GM12878 (cell line): ENCODE measurements at regions not wholly inside any gene's neighbourhood (a gene's known extent, or its start where the extent isn't known, plus 50 kb on each side); places are given as distances from the start of the nearest gene placed in this dataset.

Source experiments
- ATAC-seq: fragments of 200-7000 bp; cut with Tn5 transposase; 3 replicates; pipeline ENCODE4 v1.9.1; 2020; ENCODE audit warnings: mild to moderate bottlenecking, moderate library complexity
- BruUV-seq: library from RNA; stranded (reverse); fragments of 400-500 nt; replicated peaks from 2 replicates; lab custom pipeline; 2021; lab: Mats Ljungman, UMichigan
- CTCF ChIA-PET: fragments of 300-600 bp; sonication (Branson Sonifier 250); formaldehyde crosslinking; extraction: SDS; loops from one replicate; lab custom pipeline; 2021; ENCODE audit warnings: inconsistent platforms; lab: Yijun Ruan, JAX
- POLR2A ChIA-PET: fragments of 350-600 bp; formaldehyde crosslinking; extraction: SDS; loops from one replicate; lab custom pipeline; 2021; ENCODE audit warnings: inconsistent platforms; lab: Charles Lee
- RAD21 ChIA-PET: fragments of 300-600 bp; sonication (Branson Sonifier 250); formaldehyde crosslinking; loops from one replicate; lab custom pipeline; 2023; ENCODE audit warnings: antibody characterized with exemption; ENCODE audit not compliant: unreplicated experiment; lab: Charles Lee
- SMC1A ChIA-PET: fragments of 300-600 bp; sonication (Branson Sonifier 250); formaldehyde crosslinking; loops from one replicate; lab custom pipeline; 2023; ENCODE audit not compliant: unreplicated experiment, uncharacterized antibody; lab: Charles Lee
- DNase-seq: peaks from one replicate; pipeline ENCODE4 v3.0.0-alpha.2; 2011; ENCODE audit warnings: low read depth, low spot score
- FAIRE-seq: peaks from 3 replicates; lab custom pipeline; 2011; peaks lifted over from hg19 to GRCh38; lab: Jason Lieb, UNC
- H2AFZ ChIP-seq: 2 replicates; pipeline ENCODE4 v1.6.0; 2011; ENCODE audit warnings: low read depth, low read length, control low read depth; ENCODE audit not compliant: control insufficient read depth
- H3K27ac ChIP-seq: 2 replicates; pipeline ENCODE4 v1.5.1; 2011; ENCODE audit warnings: control low read depth; ENCODE audit not compliant: control insufficient read depth, insufficient read depth
- H3K27me3 ChIP-seq, 2 experiments: replicated peaks in 1 of 2; 2 replicates each; pipeline versions ENCODE4 v1.6.0 to v1.6.1; 2011; ENCODE audit warnings: low read length in 1 of 2; ENCODE audit not compliant: control insufficient read depth in 2 of 2, insufficient read depth in 2 of 2
- H3K36me3 ChIP-seq, 2 experiments: 2 replicates each; pipeline ENCODE4 v1.5.1; 2011; ENCODE audit warnings: low read length in 1 of 2; ENCODE audit not compliant: control insufficient read depth in 2 of 2, insufficient read depth in 2 of 2
- H3K4me1 ChIP-seq: 2 replicates; pipeline ENCODE4 v1.6.1; 2011; ENCODE audit warnings: mild to moderate bottlenecking, low read length, moderate library complexity, mixed read lengths; ENCODE audit not compliant: control insufficient read depth, insufficient read depth
- H3K4me2 ChIP-seq: 2 replicates; pipeline ENCODE4 v1.6.0; 2011; ENCODE audit warnings: control low read depth; ENCODE audit not compliant: control insufficient read depth, insufficient read depth
- H3K4me3 ChIP-seq: fragments of 200-600 bp; sonication (generic); 2 replicates; pipeline ENCODE4 v1.5.1; 2016
- H3K79me2 ChIP-seq: 2 replicates; pipeline ENCODE4 v1.6.0; 2011; ENCODE audit warnings: low read length; ENCODE audit not compliant: control insufficient read depth, insufficient read depth
- H3K9ac ChIP-seq: 2 replicates; pipeline ENCODE4 v1.8.0; 2011; ENCODE audit warnings: low read length, control low read depth, mixed read lengths; ENCODE audit not compliant: control insufficient read depth, insufficient read depth
- H3K9me3 ChIP-seq: replicated peaks from 3 replicates; pipeline ENCODE4 v1.5.1; 2011; ENCODE audit warnings: mild to moderate bottlenecking, low read length; ENCODE audit not compliant: control insufficient read depth, insufficient read depth
- H4K20me1 ChIP-seq: 2 replicates; pipeline ENCODE4 v1.6.0; 2011; ENCODE audit not compliant: control insufficient read depth, insufficient read depth
- RAD21 ChIP-seq: IDR thresholded peaks from 2 replicates; pipeline ENCODE4 v1.6.1; 2011; ENCODE audit warnings: mild to moderate bottlenecking, low read depth, low read length, moderate library complexity; ENCODE audit not compliant: insufficient read depth
- TBL1XR1 ChIP-seq: IDR thresholded peaks from 2 replicates; pipeline ENCODE4 v1.6.1; 2012; ENCODE audit warnings: low read depth, low read length, improper control_type of control experiment
- WGBS: methylation state at CpG from one replicate; pipeline ENCODE4 v1.1.6; 2016; ENCODE audit warnings: low lambda C conversion rate; ENCODE audit not compliant: insufficient replicate concordance, insufficient coverage; ENCODE audit errors: missing lambda C conversion rate; 5-methylcytosine and 5-hydroxymethylcytosine counted together
- in situ Hi-C: fragments of 300-500 bp; cut with MboI; formaldehyde crosslinking; loops from 9 replicates; pipeline ENCODE4 v1.14.3; 2018; ENCODE audit warnings: mixed read lengths
- intact Hi-C: fragments of 100-400 bp; cut with micrococcal nuclease; formaldehyde crosslinking; loops from one replicate; pipeline ENCODE4 v1.14.2; 2022; ENCODE audit not compliant: unreplicated experiment
- TF ChIP-seq, protein P1 (sequence below): fragments of 450-650 bp; IDR thresholded peaks from 2 replicates; pipeline ENCODE4 v1.6.1; 2016; ENCODE audit warnings: mild to moderate bottlenecking, moderate library complexity, borderline replicate concordance

DNA sequence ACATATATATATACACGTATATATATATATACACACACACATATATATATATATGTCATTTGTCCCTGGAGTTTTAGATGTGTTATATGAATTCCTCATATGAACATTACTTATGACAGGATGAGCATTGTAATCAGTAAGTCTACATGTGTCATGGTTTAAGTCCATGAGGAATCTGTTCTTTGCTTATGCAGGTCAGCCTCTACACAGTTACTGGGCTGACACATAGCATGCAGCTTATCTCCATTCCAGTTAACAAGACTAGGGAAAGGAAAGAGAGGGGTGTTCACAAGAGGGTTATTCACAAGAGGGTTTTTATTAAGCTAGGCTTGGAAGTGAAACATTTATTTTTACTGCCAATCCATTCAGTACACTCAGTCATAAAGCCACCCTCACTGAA is 226.7 kb downstream of the SNX13 start:
- Histone ChIP-seq H3K79me2 (no peaks in the 10 kb centered on the region), H3K9me3 (no peaks in the 10 kb centered on the region), H2AFZ (no peak overlapping the region), H3K27ac (no peak overlapping the region), H3K4me1 (no peaks in the 10 kb centered on the region), H4K20me1 (no peaks in the 10 kb centered on the region), H3K27me3 (0 out of 4 replicates have a peak, but pooled peaks cover 0 to 3% of the 10 kb centered on the region in 2 experiments), H3K9ac (no peak overlapping the region), H3K36me3 (no peaks in the 10 kb centered on the region), H3K4me2 (no peak overlapping the region), H3K4me3 (no peak overlapping the region)
- ChIA-PET RAD21 (no interaction called here), POLR2A (no interaction called here), CTCF (no interaction called here), SMC1A (no interaction called here)
- DNase-seq (no peak), FAIRE-seq (no peak), ATAC-seq (no peak)
- no TSS peak for BruUV-seq
- intact Hi-C loops: no loop called here
- WGBS: 13% methylated on average over 1 of the region's 1 CpG
- TF ChIP-seq, protein P1, sequence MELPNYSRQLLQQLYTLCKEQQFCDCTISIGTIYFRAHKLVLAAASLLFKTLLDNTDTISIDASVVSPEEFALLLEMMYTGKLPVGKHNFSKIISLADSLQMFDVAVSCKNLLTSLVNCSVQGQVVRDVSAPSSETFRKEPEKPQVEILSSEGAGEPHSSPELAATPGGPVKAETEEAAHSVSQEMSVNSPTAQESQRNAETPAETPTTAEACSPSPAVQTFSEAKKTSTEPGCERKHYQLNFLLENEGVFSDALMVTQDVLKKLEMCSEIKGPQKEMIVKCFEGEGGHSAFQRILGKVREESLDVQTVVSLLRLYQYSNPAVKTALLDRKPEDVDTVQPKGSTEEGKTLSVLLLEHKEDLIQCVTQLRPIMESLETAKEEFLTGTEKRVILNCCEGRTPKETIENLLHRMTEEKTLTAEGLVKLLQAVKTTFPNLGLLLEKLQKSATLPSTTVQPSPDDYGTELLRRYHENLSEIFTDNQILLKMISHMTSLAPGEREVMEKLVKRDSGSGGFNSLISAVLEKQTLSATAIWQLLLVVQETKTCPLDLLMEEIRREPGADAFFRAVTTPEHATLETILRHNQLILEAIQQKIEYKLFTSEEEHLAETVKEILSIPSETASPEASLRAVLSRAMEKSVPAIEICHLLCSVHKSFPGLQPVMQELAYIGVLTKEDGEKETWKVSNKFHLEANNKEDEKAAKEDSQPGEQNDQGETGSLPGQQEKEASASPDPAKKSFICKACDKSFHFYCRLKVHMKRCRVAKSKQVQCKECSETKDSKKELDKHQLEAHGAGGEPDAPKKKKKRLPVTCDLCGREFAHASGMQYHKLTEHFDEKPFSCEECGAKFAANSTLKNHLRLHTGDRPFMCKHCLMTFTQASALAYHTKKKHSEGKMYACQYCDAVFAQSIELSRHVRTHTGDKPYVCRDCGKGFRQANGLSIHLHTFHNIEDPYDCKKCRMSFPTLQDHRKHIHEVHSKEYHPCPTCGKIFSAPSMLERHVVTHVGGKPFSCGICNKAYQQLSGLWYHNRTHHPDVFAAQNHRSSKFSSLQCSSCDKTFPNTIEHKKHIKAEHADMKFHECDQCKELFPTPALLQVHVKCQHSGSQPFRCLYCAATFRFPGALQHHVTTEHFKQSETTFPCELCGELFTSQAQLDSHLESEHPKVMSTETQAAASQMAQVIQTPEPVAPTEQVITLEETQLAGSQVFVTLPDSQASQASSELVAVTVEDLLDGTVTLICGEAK: no peak
- TF ChIP-seq RAD21 (no peak), TBL1XR1 (no peak)
- in situ Hi-C loops: no loop called here
